Testis (tissue), 2 donors: ENCODE measurements at regions not wholly inside any gene's neighbourhood (a gene's known extent, or its start where the extent isn't known, plus 50 kb on each side); places are given as distances from the start of the nearest gene placed in this dataset.

Experiments used
- DNase-seq: peaks from one replicate; pipeline ENCODE4 v3.0.0-alpha.2; 2019
- H3K27ac ChIP-seq, 2 donors: fragments of 200-600 bp; sonication (generic); one replicate each; pipeline ENCODE4 v1.5.1; 2019
- H3K27me3 ChIP-seq: fragments of 200-600 bp; sonication (generic); one replicate; pipeline ENCODE4 v1.5.1; 2019
- H3K36me3 ChIP-seq: fragments of 200-600 bp; sonication (generic); one replicate; pipeline ENCODE4 v1.5.1; 2017; ENCODE audit warnings: low read depth; ENCODE audit errors: missing control alignments
- H3K4me1 ChIP-seq: fragments of 200-600 bp; sonication (generic); one replicate; pipeline ENCODE4 v1.5.1; 2019
- H3K4me3 ChIP-seq, 2 donors: fragments of 200-600 bp; sonication (generic); one replicate each; pipeline ENCODE4 v1.5.1; 2017 to 2019
- H3K9me3 ChIP-seq: fragments of 200-600 bp; sonication (generic); one replicate; pipeline ENCODE4 v1.5.1; 2017
- CTCF ChIP-seq, 3 experiments: fragments of 450-650 bp in 2 of 3; fragments of 200-600 bp in 1 of 3; sonication (generic) in 1 of 3; IDR thresholded peaks; one replicate each; pipeline ENCODE4 v1.5.1; 2016 to 2019; ENCODE audit warnings: antibody characterized with exemption in 3 of 3, mild to moderate bottlenecking in 2 of 3, moderate library complexity in 1 of 3
- POLR2A ChIP-seq: fragments of 450-650 bp; IDR thresholded peaks from one replicate; pipeline ENCODE4 v1.6.1; 2017; ENCODE audit warnings: antibody characterized with exemption, mild to moderate bottlenecking, moderate library complexity
- WGBS, 2 donors: methylation state at CpG; one replicate each; pipeline ENCODE4 v1.1.5; 2018; 5-methylcytosine and 5-hydroxymethylcytosine counted together
- intact Hi-C: fragments of 100-400 bp; cut with DNase I; formaldehyde crosslinking; loops from one replicate; pipeline ENCODE4 v1.15.1; 2023; ENCODE audit warnings: low total_unique reads

- 89 to 90% methylated on average over 11 to 27 of the region's 32 CpGs for WGBS, 2 donors
- H3K27ac ChIP-seq, result no peak overlapping the region
- DNase-seq, result no peak
- TF ChIP-seq POLR2A (no peak), CTCF (IDR thresholded peaks at IDR 0.05) (no peak)
- intact Hi-C loops, result loop anchor here (10.0 kb wide), 2 partner anchors 63 to 213 kb away; no protein-coding TSS in a partner anchor
- no peaks in the 10 kb centered on the region for H3K36me3 ChIP-seq
- H3K4me1 ChIP-seq, result peaks cover 27% of the 10 kb centered on the region
- no peak overlapping the region for H3K4me3 ChIP-seq
- H3K27me3 ChIP-seq, result no peaks in the 10 kb centered on the region
- H3K9me3 ChIP-seq, result no peaks in the 10 kb centered on the region
Measured at GRCh38 chr22:23387827-23388516, 192.1 kb downstream of the IGLL1 start.

GRCh38 chr22:23386822-23387580 is 193.1 kb downstream of the IGLL1 start:
- Histone ChIP-seq H3K27me3 (no peaks in the 10 kb centered on the region), H3K4me1 (peaks cover 27% of the 10 kb centered on the region), H3K9me3 (no peaks in the 10 kb centered on the region), H3K36me3 (no peaks in the 10 kb centered on the region), H3K27ac (no peak overlapping the region), H3K4me3 (no peak overlapping the region)
- TF ChIP-seq POLR2A (no peak), CTCF (IDR thresholded peaks at IDR 0.05) (no peak)
- intact Hi-C loops, result loop anchor here (10.0 kb wide), 2 partner anchors 62 to 212 kb away; no protein-coding TSS in a partner anchor
- 91 to 95% methylated on average over 7 to 12 of the region's 12 CpGs for WGBS, 2 donors
- DNase-seq, result no peak

- TF ChIP-seq CTCF (IDR thresholded peaks at IDR 0.05) (peak; percentile 100), POLR2A (no peak)
- H3K27me3 ChIP-seq, result no peaks in the 10 kb centered on the region
- peak overlapping the region in 1 of 2 donors; percentile 50 for H3K27ac ChIP-seq
Measured at GRCh38 chr22:23385678-23386631, 194.1 kb downstream of the IGLL1 start.

GRCh38 chr22:23384923-23385677 is 195.0 kb downstream of the IGLL1 start:
- Histone ChIP-seq H3K4me1 (peaks cover 27% of the 10 kb centered on the region), H3K36me3 (no peaks in the 10 kb centered on the region), H3K4me3 (no peak overlapping the region), H3K9me3 (no peaks in the 10 kb centered on the region), H3K27ac (peak overlapping the region; percentile 50 to 71), H3K27me3 (no peaks in the 10 kb centered on the region)
- WGBS, 2 donors, result 37 to 54% methylated on average over 8 to 13 of the region's 14 CpGs
- DNase-seq, result no peak
- intact Hi-C loops, result loop anchor here (10.0 kb wide), 2 partner anchors 60 to 210 kb away; no protein-coding TSS in a partner anchor
- TF ChIP-seq CTCF (IDR thresholded peaks at IDR 0.05) (no peak), POLR2A (no peak)

More at GRCh38 chr22:23385678-23386631, 194.1 kb downstream of the IGLL1 start:
- peak; percentile 94 for DNase-seq
- Histone ChIP-seq H3K4me3 (no peak overlapping the region), H3K4me1 (peaks cover 27% of the 10 kb centered on the region), H3K36me3 (no peaks in the 10 kb centered on the region), H3K9me3 (no peaks in the 10 kb centered on the region)
- intact Hi-C loops, result loop anchor here (10.0 kb wide), 2 partner anchors 61 to 211 kb away; no protein-coding TSS in a partner anchor
- WGBS, 2 donors, result 35 to 44% methylated on average over 4 to 17 of the region's 20 CpGs
